PC-3 (cell line): ENCODE measurements at regions not wholly inside any gene's neighbourhood (a gene's known extent, or its start where the extent isn't known, plus 50 kb on each side); places are given as distances from the start of the nearest gene placed in this dataset.

Experiments used
- ATAC-seq: fragments of 200-7000 bp; cut with Tn5 transposase; 2 replicates; pipeline ENCODE4 v1.9.1; 2020; ENCODE audit warnings: mild to moderate bottlenecking, moderate library complexity
- BruUV-seq: library from RNA; stranded (reverse); fragments of 400-500 nt; replicated peaks from 2 replicates; lab custom pipeline; 2021; lab: Mats Ljungman, UMichigan
- CTCF ChIA-PET: fragments of 300-600 bp; sonication (Branson Sonifier 250); formaldehyde crosslinking; loops from one replicate; lab custom pipeline; 2022; ENCODE audit warnings: antibody characterized with exemption; lab: Charles Lee
- POLR2A ChIA-PET: fragments of 300-600 bp; sonication (Branson Sonifier 250); formaldehyde crosslinking; loops from one replicate; lab custom pipeline; 2022; ENCODE audit warnings: antibody characterized with exemption; ENCODE audit not compliant: unreplicated experiment; lab: Charles Lee
- DNase-seq: peaks from one replicate; pipeline ENCODE4 v3.0.0-alpha.2; 2015
- H2AFZ ChIP-seq: fragments of 300-600 bp; sonication (generic); 2 replicates; pipeline ENCODE4 v1.6.0; 2016; ENCODE audit warnings: antibody characterized with exemption, low read length
- H3F3A ChIP-seq: fragments of 300-600 bp; sonication (generic); one replicate; pipeline ENCODE4 v1.6.0; 2017; ENCODE audit warnings: antibody characterized with exemption, low read length, control low read depth, mild to moderate bottlenecking; ENCODE audit not compliant: unreplicated experiment
- H3K27ac ChIP-seq: fragments of 300-600 bp; sonication (generic); 2 replicates; pipeline ENCODE4 v1.5.1; 2016; ENCODE audit warnings: mild to moderate bottlenecking, low read length
- H3K27me3 ChIP-seq: fragments of 300-600 bp; sonication (generic); 2 replicates; pipeline ENCODE4 v1.6.1; 2016; ENCODE audit warnings: low read length, mixed read lengths
- H3K36me3 ChIP-seq: fragments of 300-600 bp; sonication (generic); 2 replicates; pipeline ENCODE4 v1.6.1; 2016; ENCODE audit warnings: low read depth, mixed run types, low read length, mixed read lengths
- H3K4me1 ChIP-seq: fragments of 300-600 bp; sonication (generic); 2 replicates; pipeline ENCODE4 v1.5.1; 2016; ENCODE audit warnings: low read length; ENCODE audit not compliant: insufficient read depth
- H3K4me2 ChIP-seq: fragments of 300-600 bp; sonication (generic); 2 replicates; pipeline ENCODE4 v1.6.0; 2016; ENCODE audit warnings: low read length
- H3K4me3 ChIP-seq: fragments of 300-600 bp; sonication (generic); 2 replicates; pipeline ENCODE4 v1.5.1; 2016; ENCODE audit warnings: mild to moderate bottlenecking, low read length, mixed read lengths
- H3K79me2 ChIP-seq: fragments of 300-600 bp; sonication (generic); 2 replicates; pipeline ENCODE4 v1.6.1; 2017; ENCODE audit warnings: low read length, mixed read lengths
- H3K9ac ChIP-seq: fragments of 300-600 bp; sonication (generic); 2 replicates; pipeline ENCODE4 v1.6.0; 2016; ENCODE audit warnings: mild to moderate bottlenecking, low read length
- H3K9me2 ChIP-seq: fragments of 300-600 bp; sonication (generic); replicated peaks from 2 replicates; pipeline ENCODE4 v1.6.1; 2016; ENCODE audit warnings: mixed run types, low read length, mixed read lengths
- H3K9me3 ChIP-seq: fragments of 300-600 bp; sonication (generic); 2 replicates; pipeline ENCODE4 v1.6.1; 2016; ENCODE audit warnings: low read length, mixed read lengths
- H4K20me1 ChIP-seq: fragments of 300-600 bp; sonication (generic); 2 replicates; pipeline ENCODE4 v1.6.1; 2016; ENCODE audit warnings: low read length, mixed read lengths
- CTCF ChIP-seq: fragments of 300-600 bp; sonication (generic); conservative IDR thresholded peaks from 2 replicates; pipeline ENCODE4 v1.5.1; 2017; ENCODE audit warnings: antibody characterized with exemption, low read depth, mild to moderate bottlenecking, low read length
- EZH2 ChIP-seq: fragments of 300-600 bp; sonication (generic); IDR thresholded peaks from one replicate; pipeline ENCODE4 v1.6.1; 2017; ENCODE audit warnings: antibody characterized with exemption, mild to moderate bottlenecking, low read length; ENCODE audit not compliant: unreplicated experiment
- EZH2phosphoT487 ChIP-seq: fragments of 300-600 bp; sonication (generic); IDR thresholded peaks from 2 replicates; pipeline ENCODE4 v1.6.1; 2018; ENCODE audit warnings: mild to moderate bottlenecking, antibody characterized with exemption, low read length, borderline replicate concordance
- intact Hi-C: fragments of 100-400 bp; cut with micrococcal nuclease; formaldehyde crosslinking; loops from 2 replicates; pipeline ENCODE4 v1.9.0; 2023

- no peak overlapping the region for H3K27ac ChIP-seq
- no peak for DNase-seq
- H3K27me3 ChIP-seq: peaks cover 4% of the 10 kb centered on the region
- no peaks in the 10 kb centered on the region for H4K20me1 ChIP-seq
- no TSS peak for BruUV-seq
- no peak overlapping the region for H3K9ac ChIP-seq
- intact Hi-C loops: no loop called here
- CTCF ChIA-PET: no interaction called here
- no peaks in the 10 kb centered on the region for H3K36me3 ChIP-seq
- no peak overlapping the region for H3K4me3 ChIP-seq
- H3K79me2 ChIP-seq: no peaks in the 10 kb centered on the region
- no peaks in the 10 kb centered on the region for H3F3A ChIP-seq
- H3K4me1 ChIP-seq: no peaks in the 10 kb centered on the region
- no peaks in the 10 kb centered on the region for H3K9me2 ChIP-seq
- TF ChIP-seq EZH2phosphoT487 (no peak), CTCF (no peak), EZH2 (no peak)
- H3K4me2 ChIP-seq: no peak overlapping the region
- POLR2A ChIA-PET: no interaction called here
- no peaks in the 10 kb centered on the region for H3K9me3 ChIP-seq
- ATAC-seq: no peak
- no peak overlapping the region for H2AFZ ChIP-seq
These were observed 340.7 kb downstream of the MIAT start for GRCh38 chr22:26998129-26998528.

DNA sequence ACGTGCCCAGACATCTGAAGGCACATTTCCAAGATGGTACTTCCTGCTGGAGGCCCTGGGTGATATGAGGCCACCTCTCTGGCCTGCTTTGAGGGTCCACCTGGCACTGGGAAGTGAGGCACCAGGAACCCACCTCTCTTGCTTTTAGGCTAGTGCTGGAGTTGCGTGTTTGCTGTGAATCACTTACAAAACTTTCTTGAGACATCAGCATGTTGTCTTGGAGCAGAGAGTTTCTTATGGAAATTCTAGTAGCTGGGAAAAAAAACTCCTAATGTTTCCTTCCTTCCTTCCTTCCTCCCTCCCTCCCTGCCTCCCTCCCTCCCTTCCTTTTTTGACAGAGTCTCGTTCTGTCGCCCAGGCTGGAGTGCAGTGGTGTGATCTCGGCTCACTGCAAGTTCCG, 341.3 kb downstream of the MIAT start:
- Histone ChIP-seq H3K4me1 (no peaks in the 10 kb centered on the region), H3K27me3 (peaks cover 4% of the 10 kb centered on the region), H3K4me3 (no peak overlapping the region), H3K36me3 (no peaks in the 10 kb centered on the region), H4K20me1 (no peaks in the 10 kb centered on the region), H3K79me2 (no peaks in the 10 kb centered on the region), H3K4me2 (no peak overlapping the region), H3K9me2 (no peaks in the 10 kb centered on the region), H3K9me3 (no peaks in the 10 kb centered on the region), H3K9ac (no peak overlapping the region), H3F3A (no peaks in the 10 kb centered on the region), H3K27ac (no peak overlapping the region), H2AFZ (no peak overlapping the region)
- no TSS peak for BruUV-seq
- CTCF ChIA-PET: no interaction called here
- no peak for DNase-seq
- intact Hi-C loops: no loop called here
- POLR2A ChIA-PET: no interaction called here
- no peak for ATAC-seq
- TF ChIP-seq EZH2phosphoT487 (no peak), CTCF (no peak), EZH2 (no peak)

GRCh38 chr22:27003297-27003696, 345.9 kb downstream of the MIAT start:
- intact Hi-C loops: no loop called here

More at GRCh38 chr22:27003297-27003696, 345.9 kb downstream of the MIAT start:
- POLR2A ChIA-PET: no interaction called here
- Histone ChIP-seq H3K79me2 (no peaks in the 10 kb centered on the region), H3K27ac (no peak overlapping the region), H3K4me1 (no peaks in the 10 kb centered on the region), H3F3A (no peaks in the 10 kb centered on the region), H3K36me3 (no peaks in the 10 kb centered on the region), H4K20me1 (no peaks in the 10 kb centered on the region), H3K27me3 (no peaks in the 10 kb centered on the region; the same call in 1 of the 2 replicates), H3K4me3 (no peak overlapping the region), H3K9ac (no peak overlapping the region), H2AFZ (no peak overlapping the region), H3K9me2 (no peaks in the 10 kb centered on the region), H3K9me3 (no peaks in the 10 kb centered on the region), H3K4me2 (no peak overlapping the region)
- no peak for ATAC-seq
- CTCF ChIA-PET: no interaction called here
- BruUV-seq: no TSS peak
- TF ChIP-seq CTCF (no peak), EZH2 (no peak), EZH2phosphoT487 (no peak)
- no peak for DNase-seq
